NCI-H146 (cell line): ENCODE measurements at regions not wholly inside any gene's neighbourhood (a gene's known extent, or its start where the extent isn't known, plus 50 kb on each side); places are given as distances from the start of the nearest gene placed in this dataset.
"Not testable (repeated sequence)": the region's sequence is repeated elsewhere in the genome, so short reads cannot be mapped to it uniquely, and the experiment has no call there.

Experiments used
- DNase-seq: peaks from one replicate; lab custom pipeline; 2025; lab: John Stamatoyannopoulos, UW

GRCh38 chr10:61047081-61047480 is 103.1 kb upstream of the RHOBTB1 start:
- DNase-seq = no peak

GRCh38 chr10:61045480-61045879 is 101.5 kb upstream of the RHOBTB1 start:
- not testable (repeated sequence) for DNase-seq

DNA sequence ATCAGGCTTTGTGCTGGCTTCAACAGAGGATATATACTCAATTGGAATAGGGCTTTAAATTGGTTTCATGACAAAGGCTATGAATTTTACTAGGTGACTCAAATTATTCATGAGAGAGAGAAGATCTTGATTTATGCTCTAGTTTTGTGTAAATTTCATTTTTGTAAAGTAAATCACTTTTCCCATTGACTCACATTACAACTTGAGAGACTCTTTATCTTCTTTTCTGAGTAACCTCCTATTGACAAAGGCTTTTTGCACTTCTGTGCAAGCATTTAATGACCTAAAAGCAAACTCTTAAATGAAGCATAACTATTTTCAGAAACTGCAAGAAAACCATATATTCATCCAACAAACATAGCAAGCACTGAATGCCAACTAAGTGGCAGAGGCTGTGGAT is 98.5 kb upstream of the RHOBTB1 start:
- no peak for DNase-seq

DNA sequence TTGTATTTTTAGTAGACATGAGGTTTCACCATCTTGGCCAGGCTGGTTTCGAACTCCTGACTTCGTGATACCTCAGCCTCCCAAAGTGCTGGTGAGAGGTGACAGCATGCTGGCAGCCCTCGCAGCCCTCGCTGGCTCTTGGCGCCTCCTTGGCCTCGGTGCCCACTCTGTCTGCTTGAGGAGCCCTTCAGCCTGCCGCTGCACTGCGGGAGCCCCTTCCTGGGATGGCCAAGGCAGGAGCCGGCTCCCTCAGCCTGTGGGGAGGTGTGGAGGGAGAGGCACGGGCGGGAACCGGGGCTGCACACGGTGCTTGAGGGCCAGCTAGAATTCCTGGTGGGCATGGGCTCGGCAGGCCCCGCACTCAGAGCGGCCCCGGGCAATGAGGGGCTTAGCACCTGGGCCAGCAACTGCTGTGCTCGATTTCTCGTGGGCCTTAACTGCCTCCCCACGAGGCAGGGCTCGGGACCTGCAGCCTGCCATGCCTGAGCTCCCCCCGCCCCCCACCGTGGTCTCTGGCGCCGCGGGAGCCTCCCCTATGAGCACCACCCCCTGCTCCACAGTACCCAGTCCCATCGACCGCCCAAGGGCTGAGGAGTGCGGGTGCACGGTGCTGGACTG is 96.5 kb upstream of the RHOBTB1 start:
- no peak for DNase-seq

- DNase-seq = no peak
These were observed 95.9 kb upstream of the RHOBTB1 start for GRCh38 chr10:61039868-61040267.

GRCh38 chr10:61037261-61037830 is 93.4 kb upstream of the RHOBTB1 start:
- DNase-seq = not testable (repeated sequence)

- DNase-seq = not testable (repeated sequence)
These were observed 92.2 kb upstream of the RHOBTB1 start for GRCh38 chr10:61036148-61036547.

- DNase-seq = no peak
These were observed 87.4 kb upstream of the RHOBTB1 start for GRCh38 chr10:61031341-61031740.

- no peak for DNase-seq
These were observed 85.4 kb upstream of the RHOBTB1 start for GRCh38 chr10:61029411-61029810.

GRCh38 chr10:61028861-61029361 is 84.9 kb upstream of the RHOBTB1 start:
- no peak for DNase-seq

DNA sequence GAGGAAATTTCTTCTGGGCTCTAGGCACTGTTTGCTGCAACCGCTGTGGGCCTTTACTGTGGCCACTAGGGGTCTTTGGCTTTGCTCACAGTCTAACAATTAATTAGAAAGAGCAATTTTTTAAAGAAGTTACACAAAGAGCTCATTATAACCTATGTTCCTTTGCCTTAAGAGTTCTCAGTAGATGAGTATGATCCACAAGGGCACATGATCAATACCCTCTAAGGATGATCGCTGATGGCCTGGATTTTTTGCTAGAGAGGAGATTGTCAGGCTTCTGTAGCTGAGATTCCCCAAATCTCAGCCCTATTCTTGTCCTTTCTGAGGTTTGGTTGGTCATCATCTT is 80.8 kb upstream of the RHOBTB1 start:
- peak; percentile 4 for DNase-seq

GRCh38 chr10:61024151-61024855 is 80.3 kb upstream of the RHOBTB1 start:
- DNase-seq = no peak

- DNase-seq = no peak
These were observed 79.1 kb upstream of the RHOBTB1 start for GRCh38 chr10:61023053-61023452.

GRCh38 chr10:61021926-61022325 is 77.9 kb upstream of the RHOBTB1 start:
- DNase-seq = no peak

GRCh38 chr10:61020420-61021158 is 76.6 kb upstream of the RHOBTB1 start:
- DNase-seq = no peak

- no peak for DNase-seq
These were observed 74.2 kb upstream of the RHOBTB1 start for GRCh38 chr10:61018146-61018545.

DNA sequence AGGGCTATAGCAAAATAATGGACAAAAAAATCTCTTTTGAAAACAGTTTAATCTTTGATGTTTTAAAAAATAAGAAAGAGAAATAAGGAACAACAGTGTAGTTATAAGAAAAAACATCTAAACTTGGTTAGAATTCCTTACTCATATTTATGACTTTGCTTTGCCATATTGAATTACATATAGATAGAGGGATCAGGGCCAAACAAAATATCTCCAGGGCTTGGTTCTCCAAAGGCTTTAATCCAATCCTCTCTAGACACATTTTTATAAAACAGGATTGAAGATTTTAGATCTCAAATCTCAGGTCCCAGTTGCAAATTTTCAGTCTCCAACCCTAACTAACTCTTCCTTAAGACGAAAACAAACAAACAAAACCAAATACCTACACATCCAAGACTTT is 72.6 kb upstream of the RHOBTB1 start:
- DNase-seq = no peak

DNA sequence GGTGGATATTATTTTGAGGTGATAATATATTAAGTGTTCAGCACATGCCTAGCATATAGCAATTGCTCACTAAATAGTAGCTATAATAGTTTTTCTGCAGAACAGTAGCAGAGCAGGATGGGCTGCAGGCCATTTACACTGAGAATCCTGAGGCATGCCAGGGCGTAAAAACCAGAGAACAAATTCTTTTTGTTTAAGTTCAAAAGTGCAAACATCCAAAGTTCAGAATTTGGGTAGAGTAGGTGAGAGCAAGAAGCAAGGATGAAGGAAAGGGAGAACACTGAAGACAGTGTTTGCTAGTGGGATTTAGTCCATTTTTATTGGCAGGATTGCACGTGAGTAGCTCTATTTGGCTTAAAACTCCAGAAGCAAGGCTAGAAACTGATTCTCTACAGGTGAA is 72.0 kb upstream of the RHOBTB1 start:
- DNase-seq = no peak

DNA sequence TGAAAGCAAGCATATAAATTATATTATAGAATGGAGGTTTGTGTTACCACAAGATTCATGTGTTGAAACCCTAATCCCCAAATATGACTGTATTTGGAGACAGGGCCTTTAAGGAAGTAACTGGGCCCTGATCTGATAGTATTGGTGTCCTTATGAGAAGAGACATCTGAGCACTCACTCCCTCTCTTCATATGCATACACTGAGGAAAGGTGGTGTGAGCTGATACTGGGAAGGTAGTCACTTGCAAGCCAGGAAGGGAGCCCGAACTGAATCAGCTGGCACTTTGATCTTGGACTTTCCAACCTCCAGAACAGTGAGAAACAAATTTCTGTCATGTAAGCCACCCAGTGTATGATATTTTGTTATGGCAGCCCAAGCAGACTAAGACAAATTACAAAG is 66.9 kb upstream of the RHOBTB1 start:
- no peak for DNase-seq

DNA sequence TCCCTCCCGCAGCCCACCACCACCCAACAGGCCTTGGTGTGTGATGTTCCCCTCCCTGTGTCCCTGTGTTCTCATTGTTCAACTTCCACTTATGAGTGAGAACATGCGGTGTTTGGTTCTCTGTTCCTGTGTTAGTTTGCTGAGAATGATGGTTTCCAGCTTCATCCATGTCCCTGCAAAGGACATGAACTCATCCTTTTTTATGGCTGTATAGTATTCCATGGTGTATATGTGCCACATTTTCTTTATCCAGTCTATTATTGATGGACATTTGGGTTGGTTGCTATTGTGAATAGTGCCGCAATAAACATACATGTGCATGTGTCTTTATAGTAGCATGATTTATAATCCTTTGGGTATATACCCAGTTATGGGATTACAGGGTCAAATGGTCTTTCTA is 59.1 kb upstream of the RHOBTB1 start:
- not testable (repeated sequence) for DNase-seq

DNA sequence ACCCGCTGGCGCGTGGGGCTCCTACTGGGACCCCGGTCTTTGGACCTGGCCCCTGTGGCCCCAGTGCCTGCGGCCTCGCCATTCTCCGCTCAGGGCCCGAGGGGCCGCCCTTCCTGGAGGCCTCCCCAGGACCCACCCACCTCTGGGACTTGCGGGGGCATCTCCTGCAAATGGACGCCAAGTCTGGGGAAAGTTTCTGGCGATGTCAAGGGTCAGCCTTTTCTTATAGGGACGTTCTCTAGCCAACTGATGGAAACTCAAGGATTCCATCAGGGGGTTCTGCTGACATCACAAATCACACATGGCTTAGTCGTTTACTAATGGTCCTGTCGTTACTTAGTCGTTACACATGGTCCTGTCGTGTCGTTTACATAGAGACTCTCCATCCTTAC is 57.7 kb upstream of the RHOBTB1 start:
- no peak for DNase-seq

DNA sequence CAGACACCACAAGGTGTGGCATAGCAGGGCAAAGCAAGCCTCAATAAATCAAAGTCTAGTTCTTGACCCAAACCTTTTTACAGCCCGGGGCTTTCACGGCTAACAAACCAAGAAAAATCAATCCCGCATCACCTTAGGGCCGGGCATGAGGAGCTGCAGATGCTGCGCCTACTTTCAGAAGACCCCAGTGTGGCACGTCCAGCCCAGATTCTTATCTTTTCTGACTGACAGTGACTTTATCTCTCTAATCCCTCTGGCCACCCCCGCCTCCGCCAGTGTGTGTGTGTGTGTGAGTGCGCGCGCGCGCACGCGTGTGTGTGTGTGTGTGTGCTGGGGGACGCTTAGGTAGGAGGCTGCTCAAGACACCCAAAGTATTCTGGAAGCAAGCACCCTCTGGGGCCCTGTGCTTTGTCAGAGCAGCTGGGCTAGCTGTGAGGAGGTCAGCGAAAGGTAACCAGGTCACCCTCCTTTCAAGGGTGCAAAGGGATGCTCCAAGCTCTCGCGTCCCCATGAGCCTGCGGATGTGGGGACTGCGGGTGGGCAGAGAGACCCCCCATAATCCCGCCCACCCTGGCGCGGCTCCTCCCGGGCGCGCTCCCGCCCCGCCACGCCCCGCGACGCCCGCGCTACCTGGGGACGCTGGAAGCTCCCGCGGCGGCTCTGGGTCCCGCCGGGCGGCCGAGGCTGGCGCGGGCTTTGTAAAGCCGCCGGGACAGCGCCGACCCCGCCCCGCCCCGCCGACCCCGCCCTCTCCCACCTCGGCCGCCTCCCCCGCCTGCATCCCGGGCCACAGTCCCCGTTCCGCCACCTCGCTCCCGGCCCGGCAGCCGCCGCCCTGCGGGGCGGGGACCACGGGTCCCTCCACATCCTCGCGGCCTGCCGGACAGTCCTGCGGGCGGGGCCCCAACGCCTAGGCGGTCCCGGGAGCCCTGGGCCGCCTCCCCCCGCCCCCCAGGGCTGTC is 57.1 kb upstream of the RHOBTB1 start:
- DNase-seq = peak; percentile 69
